GM12864 (cell line): ENCODE measurements at regions not wholly inside any gene's neighbourhood (a gene's known extent, or its start where the extent isn't known, plus 50 kb on each side); places are given as distances from the start of the nearest gene placed in this dataset.

Experiments used
- DNase-seq: peaks from one replicate; pipeline ENCODE4 v3.0.0-alpha.2; 2011; ENCODE audit warnings: low read depth
- H3K4me3 ChIP-seq: 2 replicates; pipeline ENCODE4 v1.5.1; 2011; ENCODE audit warnings: mild to moderate bottlenecking, low read depth, low read length, control low read depth
- TF ChIP-seq, protein P1 (sequence below): IDR thresholded peaks from 2 replicates; pipeline ENCODE4 v1.5.1; 2011; ENCODE audit warnings: low read depth, mild to moderate bottlenecking, moderate library complexity, low read length, control low read depth, inconsistent platforms; ENCODE audit errors: missing control alignments

DNA sequence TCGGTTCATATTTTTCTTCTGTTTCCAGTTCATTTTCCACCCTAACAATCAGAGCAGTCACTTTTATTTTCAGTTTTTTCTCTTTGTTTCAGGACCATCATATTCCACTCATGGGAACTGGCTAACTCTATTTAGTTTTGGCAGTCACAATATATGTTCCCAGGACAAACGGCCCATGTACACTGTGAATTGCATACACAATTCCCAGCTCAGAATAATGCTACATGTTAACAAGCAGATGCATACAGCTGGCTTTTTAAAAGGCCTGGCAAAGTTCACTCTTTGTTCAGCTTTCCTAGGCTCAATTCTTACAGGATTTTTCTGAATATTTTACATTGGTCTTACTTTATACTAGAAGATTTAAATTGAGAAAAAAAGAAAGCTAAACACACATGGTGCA lies 224.9 kb downstream of the ANKRD50 start:
- no peak for DNase-seq
- H3K4me3 ChIP-seq = no peak overlapping the region
- TF ChIP-seq, protein P1, sequence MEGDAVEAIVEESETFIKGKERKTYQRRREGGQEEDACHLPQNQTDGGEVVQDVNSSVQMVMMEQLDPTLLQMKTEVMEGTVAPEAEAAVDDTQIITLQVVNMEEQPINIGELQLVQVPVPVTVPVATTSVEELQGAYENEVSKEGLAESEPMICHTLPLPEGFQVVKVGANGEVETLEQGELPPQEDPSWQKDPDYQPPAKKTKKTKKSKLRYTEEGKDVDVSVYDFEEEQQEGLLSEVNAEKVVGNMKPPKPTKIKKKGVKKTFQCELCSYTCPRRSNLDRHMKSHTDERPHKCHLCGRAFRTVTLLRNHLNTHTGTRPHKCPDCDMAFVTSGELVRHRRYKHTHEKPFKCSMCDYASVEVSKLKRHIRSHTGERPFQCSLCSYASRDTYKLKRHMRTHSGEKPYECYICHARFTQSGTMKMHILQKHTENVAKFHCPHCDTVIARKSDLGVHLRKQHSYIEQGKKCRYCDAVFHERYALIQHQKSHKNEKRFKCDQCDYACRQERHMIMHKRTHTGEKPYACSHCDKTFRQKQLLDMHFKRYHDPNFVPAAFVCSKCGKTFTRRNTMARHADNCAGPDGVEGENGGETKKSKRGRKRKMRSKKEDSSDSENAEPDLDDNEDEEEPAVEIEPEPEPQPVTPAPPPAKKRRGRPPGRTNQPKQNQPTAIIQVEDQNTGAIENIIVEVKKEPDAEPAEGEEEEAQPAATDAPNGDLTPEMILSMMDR = no peak

DNA sequence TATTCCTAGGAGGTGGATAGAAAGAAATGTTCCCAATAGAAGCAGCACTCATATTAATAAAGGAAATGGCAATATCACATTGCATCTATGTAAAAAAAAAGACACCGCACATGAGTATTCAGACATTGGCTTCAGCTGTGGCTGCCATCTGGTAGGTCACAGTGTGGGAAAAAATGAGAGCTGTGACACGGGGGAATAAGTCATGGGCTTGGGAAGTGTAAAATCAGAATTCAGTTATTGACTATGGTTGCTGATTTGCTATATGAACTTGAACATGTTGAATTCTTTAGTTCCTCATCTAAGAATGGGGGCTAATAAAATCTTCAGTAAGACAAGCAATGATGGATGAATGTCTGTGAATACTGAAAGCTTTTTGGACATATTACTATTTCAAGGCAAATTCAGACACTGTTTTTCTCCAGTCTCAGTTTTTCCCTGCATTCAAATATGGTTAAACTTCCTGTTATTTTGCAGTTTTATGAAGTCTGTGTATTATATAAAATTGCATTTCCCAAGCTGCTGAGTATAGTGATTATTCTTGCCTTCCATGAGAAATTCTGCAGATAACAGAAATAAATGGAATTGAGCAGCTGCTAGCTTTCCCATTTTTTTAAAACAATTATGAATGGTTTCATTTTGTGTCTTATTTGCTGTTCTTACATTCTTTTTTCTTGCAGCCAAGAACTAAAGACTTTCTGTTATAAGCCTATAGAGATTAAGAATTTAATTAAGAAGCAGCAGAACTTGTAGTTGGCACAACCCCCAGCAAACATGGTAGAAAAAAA lies 221.0 kb downstream of the ANKRD50 start:
- TF ChIP-seq, protein P1 = no peak
- H3K4me3 ChIP-seq = no peak overlapping the region
- no peak for DNase-seq

DNA sequence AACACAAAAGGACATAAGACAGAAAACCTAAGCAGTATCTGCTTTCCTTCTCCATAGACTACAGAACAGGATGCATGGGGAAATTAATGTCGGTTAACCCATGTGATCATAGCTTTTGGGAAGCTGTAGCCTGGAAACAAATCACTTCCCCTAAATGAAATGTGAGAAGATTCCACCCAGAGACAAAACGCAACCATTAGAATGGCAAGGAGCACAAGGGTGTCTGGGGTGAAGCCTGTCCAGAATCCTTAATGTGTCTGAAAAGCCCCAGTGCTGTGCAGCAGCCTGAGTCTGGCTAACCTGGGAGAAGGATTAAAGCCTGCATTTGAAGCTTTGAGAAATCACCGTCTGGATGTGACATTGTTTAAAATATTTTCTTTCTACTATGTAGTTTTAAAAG lies 213.3 kb downstream of the ANKRD50 start:
- DNase-seq = no peak
- H3K4me3 ChIP-seq = no peak overlapping the region
- TF ChIP-seq, protein P1 = no peak

DNA sequence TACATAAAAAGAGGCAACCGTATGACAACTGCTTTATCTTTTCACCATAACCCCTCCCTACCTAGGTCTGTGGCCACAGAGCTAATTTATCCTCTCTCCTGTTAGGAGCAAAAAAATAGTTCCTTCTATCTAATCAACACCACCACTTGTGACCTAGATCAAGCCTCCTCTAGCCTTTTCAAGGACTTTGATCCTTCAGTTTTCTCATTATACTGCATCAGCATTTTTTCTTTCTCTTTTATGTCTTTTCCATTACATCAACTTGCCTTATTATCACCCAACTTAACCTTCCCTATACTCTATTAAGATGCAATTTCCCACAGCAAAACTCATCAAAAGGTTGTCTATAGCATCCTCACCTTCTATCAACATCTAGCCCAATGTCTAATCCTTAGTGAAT lies 211.0 kb downstream of the ANKRD50 start:
- DNase-seq = no peak
- H3K4me3 ChIP-seq = no peak overlapping the region
- TF ChIP-seq, protein P1 = no peak

DNA sequence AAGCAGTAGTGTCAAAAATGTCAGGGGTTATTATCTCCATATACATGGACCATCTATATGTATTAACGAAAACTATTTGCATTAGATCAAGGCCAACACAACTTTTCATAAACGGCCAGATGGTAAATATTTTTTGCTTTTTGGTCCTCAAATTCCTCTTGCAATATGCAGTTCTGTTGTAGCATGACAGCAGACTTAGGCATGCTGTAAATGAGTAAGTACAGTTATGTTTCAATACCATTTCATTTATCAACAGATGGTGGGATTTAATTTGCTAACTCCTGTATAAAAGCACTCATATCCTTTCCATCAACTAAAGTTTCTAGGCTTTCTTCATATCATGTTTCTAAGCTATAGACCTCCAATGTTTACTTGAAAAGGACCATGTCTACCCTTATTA lies 208.1 kb downstream of the ANKRD50 start:
- no peak overlapping the region for H3K4me3 ChIP-seq
- no peak for DNase-seq
- TF ChIP-seq, protein P1 = no peak

DNA sequence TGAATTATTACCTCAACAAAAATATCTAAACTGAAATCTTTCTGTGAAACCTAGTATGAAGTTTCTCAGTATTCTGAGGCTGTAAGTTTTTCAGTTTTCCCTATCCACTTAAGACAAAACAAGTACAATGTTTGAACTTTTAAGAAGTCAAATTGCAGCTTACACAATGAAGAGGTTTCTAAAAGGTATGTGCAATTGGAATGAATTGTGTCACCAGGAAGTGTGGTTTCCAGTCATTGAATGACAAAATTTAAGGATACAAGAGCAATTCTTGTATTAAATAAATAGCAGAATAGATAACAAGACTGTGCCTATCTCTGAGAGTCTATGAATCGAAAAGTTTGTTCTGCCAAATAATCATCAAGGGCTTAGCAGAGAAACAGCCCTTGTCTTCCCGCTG lies 207.3 kb downstream of the ANKRD50 start:
- DNase-seq = no peak
- H3K4me3 ChIP-seq = no peak overlapping the region
- TF ChIP-seq, protein P1 = no peak

DNA sequence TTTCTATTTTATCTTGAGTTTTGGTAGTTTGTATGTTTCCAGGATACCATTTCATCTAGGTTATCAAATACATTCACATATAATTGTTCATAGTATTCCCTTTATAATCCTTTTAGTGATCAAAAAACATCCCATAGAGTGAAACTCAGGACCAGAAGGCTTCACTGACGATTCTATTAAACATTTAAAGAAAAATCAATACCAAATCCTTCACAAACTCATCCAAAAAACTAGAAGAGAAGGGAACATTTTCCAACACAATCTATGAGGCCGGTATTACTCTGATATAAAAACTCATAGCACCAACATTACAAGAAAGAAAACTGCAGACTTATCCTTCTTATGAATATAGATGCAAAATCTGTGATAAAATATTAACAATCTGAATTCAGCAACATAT lies 203.4 kb downstream of the ANKRD50 start:
- TF ChIP-seq, protein P1 = no peak
- DNase-seq = no peak

More for the DNA sequence above, 203.4 kb downstream of the ANKRD50 start:
- H3K4me3 ChIP-seq = no peak overlapping the region
